WTC11 (cell line): ENCODE measurements at regions not wholly inside any gene's neighbourhood (a gene's known extent, or its start where the extent isn't known, plus 50 kb on each side); places are given as distances from the start of the nearest gene placed in this dataset.

ENCODE experiments used
- ATAC-seq: fragments of 200-7000 bp; cut with Tn5 transposase; 2 replicates; pipeline ENCODE4 v1.10.0; 2021; ENCODE audit warnings: mild to moderate bottlenecking, moderate library complexity
- CTCF ChIA-PET: fragments of 300-600 bp; sonication (Branson Sonifier 250); formaldehyde crosslinking; loops from one replicate; lab custom pipeline; 2021; ENCODE audit warnings: antibody characterized with exemption; lab: Charles Lee
- POLR2A ChIA-PET: fragments of 350-600 bp; sonication (Branson Sonifier 250); formaldehyde crosslinking; loops from one replicate; lab custom pipeline; 2021; ENCODE audit warnings: antibody characterized with exemption; lab: Charles Lee
- DNase-seq: peaks from one replicate; pipeline ENCODE4 v3.0.0; 2021; ENCODE audit warnings: low spot score
- H3K27ac Mint-ChIP-seq: 2 replicates; pipeline ENCODE4 v1.8.0; 2021; ENCODE audit warnings: mixed read lengths
- H3K27me3 Mint-ChIP-seq: 2 replicates; pipeline ENCODE4 v1.8.0; 2021; ENCODE audit warnings: low read depth, mild to moderate bottlenecking, moderate library complexity, mixed read lengths
- H3K36me3 Mint-ChIP-seq: 2 replicates; pipeline ENCODE4 v1.8.0; 2021; ENCODE audit warnings: mixed read lengths
- H3K4me1 Mint-ChIP-seq: 2 replicates; pipeline ENCODE4 v1.8.0; 2022; ENCODE audit warnings: mixed read lengths
- H3K4me3 Mint-ChIP-seq: 2 replicates; pipeline ENCODE4 v1.8.0; 2021; ENCODE audit warnings: mild to moderate bottlenecking, moderate library complexity, mixed read lengths
- H3K9me3 Mint-ChIP-seq: 2 replicates; pipeline ENCODE4 v1.8.0; 2021; ENCODE audit warnings: mixed read lengths
- CDX4 ChIP-seq: fragments of 250-450 bp; sonication (Bioruptor Pico); IDR thresholded peaks from 2 replicates; pipeline ENCODE4 v1.9.0; 2021; ENCODE audit warnings: moderate library complexity, mild to moderate bottlenecking, inconsistent platforms, borderline replicate concordance
- E2F5 ChIP-seq: sonication (generic); formaldehyde crosslinking; IDR thresholded peaks from 2 replicates; pipeline ENCODE4 v1.8.1; 2022; ENCODE audit warnings: mild to moderate bottlenecking, moderate library complexity, missing genetic modification reagents
- ERG ChIP-seq: fragments of 250-450 bp; sonication (Bioruptor Pico); IDR thresholded peaks from 2 replicates; pipeline ENCODE4 v1.8.0; 2021; ENCODE audit warnings: mild to moderate bottlenecking
- ETV6 ChIP-seq: sonication (generic); formaldehyde crosslinking; IDR thresholded peaks from 2 replicates; pipeline ENCODE4 v1.8.1; 2022; ENCODE audit warnings: mild to moderate bottlenecking, missing genetic modification reagents
- GABPB1 ChIP-seq: sonication (generic); formaldehyde crosslinking; IDR thresholded peaks from 2 replicates; pipeline ENCODE4 v1.8.1; 2023; ENCODE audit warnings: mild to moderate bottlenecking, missing genetic modification reagents
- GRHL2 ChIP-seq: fragments of 250-450 bp; sonication (Bioruptor Pico); IDR thresholded peaks from 2 replicates; pipeline ENCODE4 v1.8.0; 2022; ENCODE audit warnings: mild to moderate bottlenecking, moderate library complexity; ENCODE audit not compliant: insufficient replicate concordance, severe bottlenecking
- HMGXB4 ChIP-seq: sonication (generic); formaldehyde crosslinking; IDR thresholded peaks from 2 replicates; pipeline ENCODE4 v1.8.1; 2023; ENCODE audit warnings: mild to moderate bottlenecking, moderate library complexity, missing genetic modification reagents
- IRF2 ChIP-seq: sonication (generic); formaldehyde crosslinking; IDR thresholded peaks from 2 replicates; pipeline ENCODE4 v1.8.0; 2022; ENCODE audit warnings: low read depth, missing genetic modification reagents, borderline replicate concordance
- MLX ChIP-seq: sonication (generic); formaldehyde crosslinking; IDR thresholded peaks from 2 replicates; pipeline ENCODE4 v1.8.1; 2023; ENCODE audit warnings: mild to moderate bottlenecking, missing genetic modification reagents, moderate library complexity
- MXD4 ChIP-seq: fragments of 250-450 bp; sonication (Bioruptor Pico); IDR thresholded peaks from 2 replicates; pipeline ENCODE4 v1.8.0; 2021; ENCODE audit warnings: mild to moderate bottlenecking, moderate library complexity, borderline replicate concordance
- NFATC4 ChIP-seq: fragments of 250-450 bp; sonication (Bioruptor Pico); IDR thresholded peaks from 2 replicates; pipeline ENCODE4 v1.9.0; 2021; ENCODE audit warnings: mild to moderate bottlenecking
- NFYB ChIP-seq: sonication (generic); formaldehyde crosslinking; conservative IDR thresholded peaks from 2 replicates; pipeline ENCODE4 v1.8.0; 2022; ENCODE audit warnings: low read depth, missing genetic modification reagents
- NR1H2 ChIP-seq: sonication (generic); formaldehyde crosslinking; IDR thresholded peaks from 2 replicates; pipeline ENCODE4 v1.9.0; 2021; ENCODE audit warnings: mild to moderate bottlenecking, moderate library complexity, missing genetic modification reagents
- PRRX2 ChIP-seq: fragments of 250-450 bp; sonication (Bioruptor Pico); IDR thresholded peaks from 2 replicates; pipeline ENCODE4 v1.8.0; 2021; ENCODE audit warnings: mild to moderate bottlenecking
- SMAD3 ChIP-seq: sonication (generic); formaldehyde crosslinking; IDR thresholded peaks from 2 replicates; pipeline ENCODE4 v1.8.0; 2022; ENCODE audit warnings: missing genetic modification reagents, mild to moderate bottlenecking, borderline replicate concordance
- USF1 ChIP-seq: sonication (generic); formaldehyde crosslinking; IDR thresholded peaks from 2 replicates; pipeline ENCODE4 v1.8.0; 2022; ENCODE audit warnings: mild to moderate bottlenecking, missing genetic modification reagents
- ZNF138 ChIP-seq: sonication (generic); formaldehyde crosslinking; conservative IDR thresholded peaks from 2 replicates; pipeline ENCODE4 v1.8.1; 2022; ENCODE audit warnings: mild to moderate bottlenecking, moderate library complexity, missing genetic modification reagents
- ZNF219 ChIP-seq: sonication (generic); formaldehyde crosslinking; IDR thresholded peaks from 2 replicates; pipeline ENCODE4 v1.8.0; 2023; ENCODE audit warnings: missing genetic modification reagents, mild to moderate bottlenecking, borderline replicate concordance
- ZNF263 ChIP-seq: sonication (generic); formaldehyde crosslinking; IDR thresholded peaks from 2 replicates; pipeline ENCODE4 v1.8.1; 2022; ENCODE audit warnings: low read depth, mild to moderate bottlenecking, moderate library complexity, missing genetic modification reagents
- TF ChIP-seq, protein P1 (sequence below): sonication (generic); formaldehyde crosslinking; IDR thresholded peaks from 2 replicates; pipeline ENCODE4 v1.8.0; 2023; ENCODE audit warnings: mild to moderate bottlenecking, missing genetic modification reagents
- TF ChIP-seq, protein P2 (sequence below): sonication (generic); formaldehyde crosslinking; conservative IDR thresholded peaks from 2 replicates; pipeline ENCODE4 v1.8.1; 2022; ENCODE audit warnings: mild to moderate bottlenecking, missing genetic modification reagents
- TF ChIP-seq, protein P3 (sequence below): fragments of 200-600 bp; IDR thresholded peaks from 2 replicates; pipeline ENCODE4 v1.8.0; 2022; ENCODE audit warnings: antibody characterized with exemption

- TF ChIP-seq ERG (CRISPR knock-in tag) = no peak
- no peak for TF ChIP-seq MXD4 (CRISPR knock-in tag)
These were observed 183.7 kb upstream of the CADM1 start (continued) for GRCh38 chr11:115687934-115688333.

GRCh38 chr11:115684699-115685098 lies 180.5 kb upstream of the CADM1 start:
- Mint-ChIP-seq H3K36me3 (no peaks in the 10 kb centered on the region), H3K4me3 (no peak overlapping the region), H3K27me3 (peaks cover 15% of the 10 kb centered on the region), H3K9me3 (peaks cover 12% of the 10 kb centered on the region), H3K27ac (no peak overlapping the region), H3K4me1 (no peaks in the 10 kb centered on the region)
- ATAC-seq (no peak), DNase-seq (no peak)
- POLR2A ChIA-PET = no interaction called here
- CTCF ChIA-PET = no interaction called here
- TF ChIP-seq NFATC4 = no peak
- no peak for TF ChIP-seq GRHL2
- TF ChIP-seq, protein P1, sequence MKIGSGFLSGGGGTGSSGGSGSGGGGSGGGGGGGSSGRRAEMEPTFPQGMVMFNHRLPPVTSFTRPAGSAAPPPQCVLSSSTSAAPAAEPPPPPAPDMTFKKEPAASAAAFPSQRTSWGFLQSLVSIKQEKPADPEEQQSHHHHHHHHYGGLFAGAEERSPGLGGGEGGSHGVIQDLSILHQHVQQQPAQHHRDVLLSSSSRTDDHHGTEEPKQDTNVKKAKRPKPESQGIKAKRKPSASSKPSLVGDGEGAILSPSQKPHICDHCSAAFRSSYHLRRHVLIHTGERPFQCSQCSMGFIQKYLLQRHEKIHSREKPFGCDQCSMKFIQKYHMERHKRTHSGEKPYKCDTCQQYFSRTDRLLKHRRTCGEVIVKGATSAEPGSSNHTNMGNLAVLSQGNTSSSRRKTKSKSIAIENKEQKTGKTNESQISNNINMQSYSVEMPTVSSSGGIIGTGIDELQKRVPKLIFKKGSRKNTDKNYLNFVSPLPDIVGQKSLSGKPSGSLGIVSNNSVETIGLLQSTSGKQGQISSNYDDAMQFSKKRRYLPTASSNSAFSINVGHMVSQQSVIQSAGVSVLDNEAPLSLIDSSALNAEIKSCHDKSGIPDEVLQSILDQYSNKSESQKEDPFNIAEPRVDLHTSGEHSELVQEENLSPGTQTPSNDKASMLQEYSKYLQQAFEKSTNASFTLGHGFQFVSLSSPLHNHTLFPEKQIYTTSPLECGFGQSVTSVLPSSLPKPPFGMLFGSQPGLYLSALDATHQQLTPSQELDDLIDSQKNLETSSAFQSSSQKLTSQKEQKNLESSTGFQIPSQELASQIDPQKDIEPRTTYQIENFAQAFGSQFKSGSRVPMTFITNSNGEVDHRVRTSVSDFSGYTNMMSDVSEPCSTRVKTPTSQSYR (CRISPR knock-in tag) = no peak
- TF ChIP-seq ETV6 (CRISPR knock-in tag) = no peak
- TF ChIP-seq GABPB1 (CRISPR knock-in tag) = no peak
- TF ChIP-seq, protein P2, sequence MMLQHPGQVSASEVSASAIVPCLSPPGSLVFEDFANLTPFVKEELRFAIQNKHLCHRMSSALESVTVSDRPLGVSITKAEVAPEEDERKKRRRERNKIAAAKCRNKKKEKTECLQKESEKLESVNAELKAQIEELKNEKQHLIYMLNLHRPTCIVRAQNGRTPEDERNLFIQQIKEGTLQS = no peak
- TF ChIP-seq MLX (CRISPR knock-in tag) = no peak
- TF ChIP-seq NFYB (CRISPR knock-in tag) = no peak
- no peak for TF ChIP-seq ZNF219 (CRISPR knock-in tag)

- ChIA-PET CTCF (no interaction called here), POLR2A (no interaction called here)
- DNase-seq = no peak
- Mint-ChIP-seq H3K9me3 (peaks cover 12% of the 10 kb centered on the region), H3K4me3 (no peak overlapping the region), H3K4me1 (no peaks in the 10 kb centered on the region), H3K36me3 (no peaks in the 10 kb centered on the region), H3K27me3 (peaks cover 9% of the 10 kb centered on the region), H3K27ac (no peak overlapping the region)
- no peak for ATAC-seq
- TF ChIP-seq ZNF219 (CRISPR knock-in tag) = no peak
- TF ChIP-seq GABPB1 (CRISPR knock-in tag) = no peak
- TF ChIP-seq SMAD3 (CRISPR knock-in tag) = no peak
- no peak for TF ChIP-seq E2F5 (CRISPR knock-in tag)
- TF ChIP-seq, protein P3, sequence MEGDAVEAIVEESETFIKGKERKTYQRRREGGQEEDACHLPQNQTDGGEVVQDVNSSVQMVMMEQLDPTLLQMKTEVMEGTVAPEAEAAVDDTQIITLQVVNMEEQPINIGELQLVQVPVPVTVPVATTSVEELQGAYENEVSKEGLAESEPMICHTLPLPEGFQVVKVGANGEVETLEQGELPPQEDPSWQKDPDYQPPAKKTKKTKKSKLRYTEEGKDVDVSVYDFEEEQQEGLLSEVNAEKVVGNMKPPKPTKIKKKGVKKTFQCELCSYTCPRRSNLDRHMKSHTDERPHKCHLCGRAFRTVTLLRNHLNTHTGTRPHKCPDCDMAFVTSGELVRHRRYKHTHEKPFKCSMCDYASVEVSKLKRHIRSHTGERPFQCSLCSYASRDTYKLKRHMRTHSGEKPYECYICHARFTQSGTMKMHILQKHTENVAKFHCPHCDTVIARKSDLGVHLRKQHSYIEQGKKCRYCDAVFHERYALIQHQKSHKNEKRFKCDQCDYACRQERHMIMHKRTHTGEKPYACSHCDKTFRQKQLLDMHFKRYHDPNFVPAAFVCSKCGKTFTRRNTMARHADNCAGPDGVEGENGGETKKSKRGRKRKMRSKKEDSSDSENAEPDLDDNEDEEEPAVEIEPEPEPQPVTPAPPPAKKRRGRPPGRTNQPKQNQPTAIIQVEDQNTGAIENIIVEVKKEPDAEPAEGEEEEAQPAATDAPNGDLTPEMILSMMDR = no peak
- no peak for TF ChIP-seq ZNF263 (CRISPR knock-in tag)
- no peak for TF ChIP-seq IRF2 (CRISPR knock-in tag)
- TF ChIP-seq ZNF138 (CRISPR knock-in tag) = no peak
- TF ChIP-seq USF1 = no peak
- TF ChIP-seq NR1H2 (CRISPR knock-in tag) = no peak
- TF ChIP-seq CDX4 (CRISPR knock-in tag) = no peak
- no peak for TF ChIP-seq PRRX2 (CRISPR knock-in tag)
- no peak for TF ChIP-seq HMGXB4 (CRISPR knock-in tag)
These were observed 179.9 kb upstream of the CADM1 start for GRCh38 chr11:115684135-115684534.
